ENCODE measurements at regions not wholly inside any gene's neighbourhood (a gene's known extent, or its start where the extent isn't known, plus 50 kb on each side); places are given as distances from the start of the nearest gene placed in this dataset.

GRCh38 chr10:69728335-69728870 is 73.3 kb upstream of the COL13A1 start:
- TF ChIP-seq CTCF (IDR thresholded peaks at IDR 0.05), result no peak
- TF ChIP-seq POLR2A (IDR thresholded peaks at IDR 0.05), result no peak
